ENCODE measurements at regions not wholly inside any gene's neighbourhood (a gene's known extent, or its start where the extent isn't known, plus 50 kb on each side); places are given as distances from the start of the nearest gene placed in this dataset.

DNA sequence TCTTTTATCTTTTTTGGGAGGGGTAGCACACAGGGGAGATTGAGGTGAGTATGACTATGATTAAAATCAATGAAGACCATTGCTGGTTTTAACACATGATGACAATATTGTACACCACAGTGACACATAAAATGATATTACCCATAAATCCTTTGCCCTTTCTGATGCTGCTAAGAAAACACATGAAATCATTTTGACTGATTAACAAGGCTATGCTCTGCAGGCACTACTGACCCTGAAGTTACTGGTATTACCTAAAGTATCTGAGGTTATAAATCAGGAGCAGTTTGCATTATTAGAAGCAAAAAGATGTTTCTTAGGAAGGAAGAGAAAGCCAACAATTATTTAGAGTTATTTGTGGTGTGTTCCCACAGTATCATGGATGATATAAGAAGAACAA is 701.2 kb upstream of the PTBP2 start:
- intact Hi-C loops (cut with DNase I, micrococcal nuclease), result no loop called here
- no peaks in the 10 kb centered on the region for H3K4me1 ChIP-seq (ENCODE audit: low read depth)
- DNase-seq (no peak), ATAC-seq (no peak)
- H3K36me3 ChIP-seq (ENCODE audit: low read depth), result no peaks in the 10 kb centered on the region
- TF ChIP-seq, protein P1, sequence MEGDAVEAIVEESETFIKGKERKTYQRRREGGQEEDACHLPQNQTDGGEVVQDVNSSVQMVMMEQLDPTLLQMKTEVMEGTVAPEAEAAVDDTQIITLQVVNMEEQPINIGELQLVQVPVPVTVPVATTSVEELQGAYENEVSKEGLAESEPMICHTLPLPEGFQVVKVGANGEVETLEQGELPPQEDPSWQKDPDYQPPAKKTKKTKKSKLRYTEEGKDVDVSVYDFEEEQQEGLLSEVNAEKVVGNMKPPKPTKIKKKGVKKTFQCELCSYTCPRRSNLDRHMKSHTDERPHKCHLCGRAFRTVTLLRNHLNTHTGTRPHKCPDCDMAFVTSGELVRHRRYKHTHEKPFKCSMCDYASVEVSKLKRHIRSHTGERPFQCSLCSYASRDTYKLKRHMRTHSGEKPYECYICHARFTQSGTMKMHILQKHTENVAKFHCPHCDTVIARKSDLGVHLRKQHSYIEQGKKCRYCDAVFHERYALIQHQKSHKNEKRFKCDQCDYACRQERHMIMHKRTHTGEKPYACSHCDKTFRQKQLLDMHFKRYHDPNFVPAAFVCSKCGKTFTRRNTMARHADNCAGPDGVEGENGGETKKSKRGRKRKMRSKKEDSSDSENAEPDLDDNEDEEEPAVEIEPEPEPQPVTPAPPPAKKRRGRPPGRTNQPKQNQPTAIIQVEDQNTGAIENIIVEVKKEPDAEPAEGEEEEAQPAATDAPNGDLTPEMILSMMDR (IDR thresholded peaks at IDR 0.05), result no peak
- no peaks in the 10 kb centered on the region for H3K9me3 ChIP-seq
- H3K4me3 ChIP-seq, result no peak overlapping the region

DNA sequence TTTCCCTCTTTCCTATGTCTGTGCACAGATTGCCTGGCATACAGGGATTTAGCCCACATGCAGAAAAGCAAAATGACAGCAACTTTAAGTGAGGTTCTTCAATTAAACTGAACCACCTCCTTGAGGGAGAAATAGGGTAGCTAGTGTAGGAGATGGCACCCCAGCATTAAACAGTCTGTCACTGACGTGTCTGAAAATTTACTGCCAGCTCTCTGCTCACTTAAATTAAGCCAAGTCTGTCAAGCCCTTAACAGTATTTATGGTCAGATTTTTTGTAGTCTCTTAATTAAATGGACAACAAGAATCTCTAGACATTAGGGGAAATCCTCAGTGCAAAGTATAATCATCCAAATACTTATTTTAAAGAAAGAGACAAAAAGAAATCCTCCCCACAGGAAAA is 696.5 kb upstream of the PTBP2 start:
- H3K9me3 ChIP-seq, result peaks cover 3% of the 10 kb centered on the region
- TF ChIP-seq, protein P1 (IDR thresholded peaks at IDR 0.05), result no peak
- ATAC-seq (no peak), DNase-seq (no peak)
- H3K36me3 ChIP-seq (ENCODE audit: low read depth), result no peaks in the 10 kb centered on the region
- intact Hi-C loops (cut with DNase I, micrococcal nuclease), result no loop called here
- H3K4me1 ChIP-seq (ENCODE audit: low read depth), result no peaks in the 10 kb centered on the region
- H3K4me3 ChIP-seq, result no peak overlapping the region

DNA sequence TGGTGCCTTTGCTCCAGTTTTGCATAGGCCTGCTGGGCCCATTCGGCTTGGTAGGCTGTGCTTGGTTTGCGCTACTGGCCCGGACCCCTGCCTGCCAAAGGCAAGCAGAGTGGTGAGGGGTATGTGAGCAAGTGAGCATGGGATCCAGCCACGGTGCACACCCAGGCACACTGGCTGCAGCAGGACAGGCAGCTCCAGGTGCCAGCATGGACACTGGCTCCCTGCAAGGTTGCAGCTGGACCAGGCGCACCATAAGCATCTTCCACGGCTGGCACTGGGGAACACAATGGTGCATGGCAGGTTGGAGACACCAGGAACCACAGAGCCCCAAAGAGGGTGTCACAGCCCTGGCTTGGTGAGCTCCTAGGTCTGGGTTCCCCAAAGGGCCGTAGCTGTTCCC is 693.5 kb upstream of the PTBP2 start:
- ATAC-seq, result no peak
- Histone ChIP-seq H3K9me3 (peaks cover 3% of the 10 kb centered on the region), H3K4me3 (no peak overlapping the region), H3K36me3 (ENCODE audit: low read depth) (no peaks in the 10 kb centered on the region), H3K4me1 (ENCODE audit: low read depth) (no peaks in the 10 kb centered on the region)
- intact Hi-C loops (cut with DNase I, micrococcal nuclease), result no loop called here
- DNase-seq, result peak in 2 of 3 donors; percentile 12 to 25
- TF ChIP-seq, protein P1 (IDR thresholded peaks at IDR 0.05), result no peak

DNA sequence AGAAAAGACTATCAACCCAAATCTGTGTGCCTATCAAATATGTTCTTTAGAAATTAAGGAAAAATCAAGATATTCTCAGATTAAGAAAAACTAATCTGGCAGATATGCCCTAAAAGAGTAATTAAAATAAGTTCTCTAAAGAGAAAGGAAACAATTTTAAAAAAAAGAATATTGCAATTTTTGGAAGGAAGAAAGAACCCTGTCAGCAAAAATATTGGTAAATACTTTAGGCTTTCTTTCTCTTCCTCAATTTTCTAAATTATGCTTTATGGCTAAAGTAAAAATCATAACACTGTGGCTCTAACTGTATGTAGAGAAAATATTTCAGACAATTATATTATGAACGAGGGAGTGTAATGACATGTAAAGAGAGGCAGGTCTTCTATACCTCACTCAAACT is 691.3 kb upstream of the PTBP2 start:
- ATAC-seq, result no peak

DNA sequence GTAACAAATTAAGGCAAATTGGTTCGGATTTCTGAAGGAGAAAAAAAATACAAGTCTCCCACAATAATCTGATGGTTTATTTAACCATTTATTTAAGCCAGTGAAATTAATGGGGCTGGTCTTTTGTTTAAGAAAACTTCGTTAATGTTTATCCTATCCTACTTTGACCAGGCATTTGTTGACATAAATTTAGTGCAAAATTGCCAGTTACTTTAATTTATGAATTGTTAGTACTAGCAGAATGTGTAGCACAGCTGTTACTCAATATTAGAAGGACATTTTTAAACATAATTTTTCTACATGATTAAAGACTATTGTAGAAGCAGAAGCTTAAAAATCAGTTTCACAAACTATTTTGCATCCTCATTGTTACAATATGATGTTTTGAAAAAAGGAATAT is 687.6 kb upstream of the PTBP2 start:
- no peak for DNase-seq
- no peaks in the 10 kb centered on the region for H3K9me3 ChIP-seq
- intact Hi-C loops (cut with DNase I, micrococcal nuclease), result no loop called here
- TF ChIP-seq, protein P1 (IDR thresholded peaks at IDR 0.05), result no peak
- no peaks in the 10 kb centered on the region for H3K4me1 ChIP-seq (ENCODE audit: low read depth)
- ATAC-seq, result no peak
- no peak overlapping the region for H3K4me3 ChIP-seq
- no peaks in the 10 kb centered on the region for H3K36me3 ChIP-seq (ENCODE audit: low read depth)

More for the DNA sequence above, 691.3 kb upstream of the PTBP2 start:
- H3K4me1 ChIP-seq (ENCODE audit: low read depth), result no peaks in the 10 kb centered on the region
- TF ChIP-seq, protein P1 (IDR thresholded peaks at IDR 0.05), result no peak
- intact Hi-C loops (cut with DNase I, micrococcal nuclease), result no loop called here
- H3K4me3 ChIP-seq, result no peak overlapping the region
- no peak for DNase-seq
- H3K9me3 ChIP-seq, result peaks cover 3% of the 10 kb centered on the region
- no peaks in the 10 kb centered on the region for H3K36me3 ChIP-seq (ENCODE audit: low read depth)

DNA sequence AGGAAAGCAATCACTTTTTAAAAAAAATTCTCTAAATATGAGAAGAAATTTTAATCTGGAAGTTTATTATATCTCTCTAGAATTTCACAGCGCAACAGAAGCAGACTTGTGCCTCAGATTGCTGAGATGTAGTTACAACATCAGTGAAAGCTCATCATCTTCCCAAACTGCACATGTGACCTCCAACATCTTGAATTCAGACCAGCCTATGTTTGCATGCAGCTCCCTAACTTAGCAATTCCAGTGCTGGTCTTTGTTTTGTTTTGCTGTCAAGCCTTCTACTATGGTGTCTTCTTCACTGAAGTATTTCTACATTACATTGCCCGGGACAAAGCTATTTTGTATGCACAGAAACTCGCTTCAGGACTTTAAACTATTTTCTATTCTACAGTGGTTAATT is 684.8 kb upstream of the PTBP2 start:
- no peaks in the 10 kb centered on the region for H3K9me3 ChIP-seq
- ATAC-seq, result no peak
- no peaks in the 10 kb centered on the region for H3K4me1 ChIP-seq (ENCODE audit: low read depth)
- TF ChIP-seq, protein P1 (IDR thresholded peaks at IDR 0.05), result no peak
- DNase-seq, result no peak
- no peaks in the 10 kb centered on the region for H3K36me3 ChIP-seq (ENCODE audit: low read depth)
- no peak overlapping the region for H3K4me3 ChIP-seq
- intact Hi-C loops (cut with DNase I, micrococcal nuclease), result no loop called here

Data from mucosa of descending colon (tissue), 3 donors.